Glutamatergic neuron (in vitro differentiated cells): ENCODE measurements at regions not wholly inside any gene's neighbourhood (a gene's known extent, or its start where the extent isn't known, plus 50 kb on each side); places are given as distances from the start of the nearest gene placed in this dataset.

Source experiments
- DNase-seq: peaks from one replicate; pipeline ENCODE4 v3.0.0; 2022
- H3K27ac Mint-ChIP-seq: one replicate; pipeline ENCODE4 v1.8.0; 2020; ENCODE audit warnings: mild to moderate bottlenecking, mixed read lengths, inconsistent platforms; ENCODE audit not compliant: unreplicated experiment
- H3K27me3 Mint-ChIP-seq: one replicate; pipeline ENCODE4 v1.8.0; 2020; ENCODE audit warnings: mild to moderate bottlenecking, moderate library complexity, mixed read lengths, inconsistent platforms; ENCODE audit not compliant: unreplicated experiment
- H3K36me3 Mint-ChIP-seq: one replicate; pipeline ENCODE4 v1.8.0; 2020; ENCODE audit warnings: mild to moderate bottlenecking, mixed read lengths, inconsistent platforms; ENCODE audit not compliant: unreplicated experiment
- H3K4me1 Mint-ChIP-seq: one replicate; pipeline ENCODE4 v1.8.0; 2020; ENCODE audit warnings: mild to moderate bottlenecking, low read depth, mixed read lengths, inconsistent platforms; ENCODE audit not compliant: unreplicated experiment
- H3K4me3 Mint-ChIP-seq: one replicate; pipeline ENCODE4 v1.8.0; 2020; ENCODE audit warnings: mild to moderate bottlenecking, mixed read lengths, inconsistent platforms; ENCODE audit not compliant: unreplicated experiment
- H3K9me3 Mint-ChIP-seq: one replicate; pipeline ENCODE4 v1.8.0; 2020; ENCODE audit warnings: mild to moderate bottlenecking, moderate library complexity, mixed read lengths, inconsistent platforms; ENCODE audit not compliant: unreplicated experiment
- CTCF ChIP-seq: fragments of 200-600 bp; sonication (generic); IDR thresholded peaks from one replicate; pipeline ENCODE4 v1.5.0; 2021; ENCODE audit not compliant: partially characterized antibody, unreplicated experiment

- Mint-ChIP-seq H3K27ac (no peak overlapping the region), H3K27me3 (peaks cover 2% of the 10 kb centered on the region), H3K36me3 (no peaks in the 10 kb centered on the region), H3K4me3 (no peak overlapping the region), H3K9me3 (no peaks in the 10 kb centered on the region), H3K4me1 (no peaks in the 10 kb centered on the region)
- DNase-seq: no peak
- no peak for TF ChIP-seq CTCF
Measured at GRCh38 chr20:50252701-50253100, 62.1 kb downstream of the CEBPB start.

- Mint-ChIP-seq H3K4me1 (no peaks in the 10 kb centered on the region), H3K27ac (no peak overlapping the region), H3K9me3 (no peaks in the 10 kb centered on the region), H3K27me3 (no peaks in the 10 kb centered on the region), H3K4me3 (no peak overlapping the region), H3K36me3 (no peaks in the 10 kb centered on the region)
- TF ChIP-seq CTCF: no peak
- no peak for DNase-seq
Measured at GRCh38 chr20:50253101-50253500, 62.5 kb downstream of the CEBPB start.

GRCh38 chr20:50254466-50255079 is 63.9 kb downstream of the CEBPB start:
- Mint-ChIP-seq H3K4me1 (no peaks in the 10 kb centered on the region), H3K4me3 (no peak overlapping the region), H3K27me3 (peaks cover 4% of the 10 kb centered on the region), H3K27ac (no peak overlapping the region), H3K9me3 (no peaks in the 10 kb centered on the region), H3K36me3 (no peaks in the 10 kb centered on the region)
- no peak for TF ChIP-seq CTCF
- DNase-seq: no peak

GRCh38 chr20:50256577-50256976 is 65.9 kb downstream of the CEBPB start:
- Mint-ChIP-seq H3K36me3 (no peaks in the 10 kb centered on the region), H3K4me1 (no peaks in the 10 kb centered on the region), H3K27me3 (peaks cover 4% of the 10 kb centered on the region), H3K4me3 (no peak overlapping the region), H3K9me3 (no peaks in the 10 kb centered on the region), H3K27ac (no peak overlapping the region)
- TF ChIP-seq CTCF: no peak
- no peak for DNase-seq

- no peak for TF ChIP-seq CTCF
- no peak for DNase-seq
- no peaks in the 10 kb centered on the region for H3K9me3 Mint-ChIP-seq
- H3K4me3 Mint-ChIP-seq: no peak overlapping the region
- no peaks in the 10 kb centered on the region for H3K36me3 Mint-ChIP-seq
- no peaks in the 10 kb centered on the region for H3K4me1 Mint-ChIP-seq
- H3K27ac Mint-ChIP-seq: no peak overlapping the region
- H3K27me3 Mint-ChIP-seq: peaks cover 4% of the 10 kb centered on the region
Measured at GRCh38 chr20:50257860-50258259, 67.2 kb downstream of the CEBPB start.
